CD14-positive monocyte (primary cell): ENCODE measurements at regions not wholly inside any gene's neighbourhood (a gene's known extent, or its start where the extent isn't known, plus 50 kb on each side); places are given as distances from the start of the nearest gene placed in this dataset.

Experiments
- DNase-seq, 3 donors: peaks; one replicate each; pipeline ENCODE4 v3.0.0-alpha.2; 2011 to 2022
- H2AFZ ChIP-seq: 2 replicates; pipeline ENCODE4 v1.6.0; 2012; ENCODE audit warnings: mild to moderate bottlenecking, low read depth, low read length, inconsistent platforms; ENCODE audit not compliant: insufficient read depth, poor library complexity, severe bottlenecking
- H3K27ac ChIP-seq, 2 donors: 1 replicate in 1 of 2; 2 replicates in 1 of 2; pipeline ENCODE4 v1.5.1; 2012 to 2013; ENCODE audit warnings: low read length in 2 of 2, control low read depth in 1 of 2, inconsistent platforms in 1 of 2, low read depth in 1 of 2, mild to moderate bottlenecking in 1 of 2
- H3K27me3 ChIP-seq, 2 donors: one replicate each; pipeline versions ENCODE4 v1.6.0 to v1.6.1; 2011 to 2013; ENCODE audit warnings: low read length in 2 of 2; ENCODE audit not compliant: control insufficient read depth in 2 of 2, insufficient read depth in 2 of 2
- H3K36me3 ChIP-seq, 2 donors: replicated peaks in 1 of 2; 1 replicate in 1 of 2; 2 replicates in 1 of 2; pipeline versions ENCODE4 v1.5.1 to v1.6.1; 2012 to 2013; ENCODE audit warnings: low read length in 2 of 2, control low read depth in 1 of 2, inconsistent platforms in 1 of 2, mild to moderate bottlenecking in 1 of 2; ENCODE audit not compliant: insufficient read depth in 2 of 2, control insufficient read depth in 1 of 2
- H3K4me1 ChIP-seq, 2 donors: 1 replicate in 1 of 2; 2 replicates in 1 of 2; pipeline versions ENCODE4 v1.5.1 to v1.6.1; 2012 to 2013; ENCODE audit warnings: low read length in 2 of 2, control low read depth in 1 of 2, inconsistent platforms in 1 of 2, mild to moderate bottlenecking in 1 of 2, moderate library complexity in 1 of 2; ENCODE audit not compliant: insufficient read depth in 2 of 2, control insufficient read depth in 1 of 2
- H3K4me2 ChIP-seq: replicated peaks from 2 replicates; pipeline ENCODE3; 2012; ENCODE audit warnings: low read length, moderate library complexity, mild to moderate bottlenecking; ENCODE audit not compliant: poor library complexity, severe bottlenecking; ENCODE audit errors: extremely low read depth
- H3K4me3 ChIP-seq, 3 experiments: fragments of 200-600 bp in 1 of 3; sonication (generic) in 1 of 3; replicated peaks in 1 of 3; 1 replicate in 2 of 3; 2 replicates in 1 of 3; pipeline ENCODE4 v1.5.1; 2011 to 2013; ENCODE audit warnings: low read length in 3 of 3, mild to moderate bottlenecking in 3 of 3, control low read depth in 2 of 3, low read depth in 2 of 3, inconsistent platforms in 1 of 3, moderate library complexity in 1 of 3
- H3K79me2 ChIP-seq: 2 replicates; pipeline ENCODE4 v1.6.0; 2012; ENCODE audit warnings: mild to moderate bottlenecking, control low read depth, inconsistent platforms, low read length, moderate library complexity; ENCODE audit not compliant: insufficient read depth
- H3K9ac ChIP-seq: 2 replicates; pipeline ENCODE4 v1.6.0; 2017; ENCODE audit warnings: low read length, mild to moderate bottlenecking; ENCODE audit not compliant: insufficient read depth, poor library complexity, severe bottlenecking
- H3K9me3 ChIP-seq, 2 donors: replicated peaks in 1 of 2; 1 replicate in 1 of 2; 2 replicates in 1 of 2; pipeline versions ENCODE4 v1.5.1 to v1.6.1; 2012 to 2013; ENCODE audit warnings: low read length in 2 of 2, control low read depth in 1 of 2; ENCODE audit not compliant: control insufficient read depth in 1 of 2, insufficient read depth in 1 of 2
- H4K20me1 ChIP-seq: 2 replicates; pipeline ENCODE4 v1.6.0; 2012; ENCODE audit warnings: mild to moderate bottlenecking, low read length, control low read depth, moderate library complexity; ENCODE audit not compliant: insufficient read depth
- H3K27ac Mint-ChIP-seq, 7 donors: one replicate each; pipeline ENCODE4 v1.8.0; 2020; ENCODE audit warnings: mild to moderate bottlenecking in 7 of 7, mixed read lengths in 7 of 7, moderate library complexity in 6 of 7, inconsistent platforms in 2 of 7
- H3K27me3 Mint-ChIP-seq, 3 donors: one replicate each; pipeline ENCODE4 v1.8.0; 2021 to 2022; ENCODE audit warnings: low read depth in 3 of 3, mild to moderate bottlenecking in 3 of 3, mixed read lengths in 3 of 3, moderate library complexity in 3 of 3, inconsistent platforms in 1 of 3
- H3K36me3 Mint-ChIP-seq, 2 donors: one replicate each; pipeline ENCODE4 v1.8.0; 2020; ENCODE audit warnings: mixed read lengths in 2 of 2, inconsistent platforms in 1 of 2, mild to moderate bottlenecking in 1 of 2
- H3K4me1 Mint-ChIP-seq: one replicate; pipeline ENCODE4 v1.8.0; 2020; ENCODE audit warnings: mild to moderate bottlenecking, mixed read lengths
- H3K4me3 Mint-ChIP-seq, 2 donors: one replicate each; pipeline ENCODE4 v1.8.0; 2020; ENCODE audit warnings: mild to moderate bottlenecking in 2 of 2, mixed read lengths in 2 of 2, moderate library complexity in 1 of 2
- H3K9me3 Mint-ChIP-seq, 7 donors: one replicate each; pipeline ENCODE4 v1.8.0; 2020 to 2022; ENCODE audit warnings: mixed read lengths in 7 of 7, mild to moderate bottlenecking in 6 of 7, moderate library complexity in 6 of 7, inconsistent platforms in 2 of 7
- WGBS: methylation state at CpG from one replicate; pipeline ENCODE4 v1.1.5; 2013; ENCODE audit warnings: missing lambda C conversion rate; ENCODE audit not compliant: insufficient coverage; 5-methylcytosine and 5-hydroxymethylcytosine counted together
- intact Hi-C, 2 donors: fragments of 100-400 bp; cut with micrococcal nuclease; formaldehyde crosslinking; loops; one replicate each; pipeline versions ENCODE4 v1.15.0 to v1.15.1; 2023
- TF ChIP-seq, protein P1 (sequence below): fragments of 200-600 bp; IDR thresholded peaks from one replicate; pipeline ENCODE4 v1.8.0; 2022; ENCODE audit warnings: antibody characterized with exemption, mild to moderate bottlenecking

DNA sequence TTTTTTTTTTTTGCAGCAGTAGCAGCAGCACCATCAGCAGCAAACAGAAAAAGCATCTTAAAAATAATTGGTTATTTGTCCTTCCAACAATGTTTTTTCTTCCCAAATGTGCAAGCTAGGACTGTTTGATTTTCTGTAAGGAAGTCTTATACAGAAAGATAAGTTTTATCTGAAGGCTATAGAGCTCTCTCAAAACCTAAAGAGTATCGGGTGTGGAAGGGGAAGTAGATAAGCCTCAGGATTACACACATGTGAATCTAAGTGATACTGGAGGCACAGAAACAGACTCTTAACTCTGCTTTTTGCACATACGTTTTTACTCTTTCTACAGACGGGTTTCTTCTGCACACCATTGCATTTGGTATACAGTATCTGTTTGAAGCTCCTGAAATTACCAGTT lies 184.4 kb upstream of the FTMT start:
- H3K4me1 Mint-ChIP-seq = no peaks in the 10 kb centered on the region
- peaks cover 0 to 3% of the 10 kb centered on the region in 2 donors for H3K9me3 ChIP-seq
- no peaks in the 10 kb centered on the region for H3K79me2 ChIP-seq
- TF ChIP-seq, protein P1, sequence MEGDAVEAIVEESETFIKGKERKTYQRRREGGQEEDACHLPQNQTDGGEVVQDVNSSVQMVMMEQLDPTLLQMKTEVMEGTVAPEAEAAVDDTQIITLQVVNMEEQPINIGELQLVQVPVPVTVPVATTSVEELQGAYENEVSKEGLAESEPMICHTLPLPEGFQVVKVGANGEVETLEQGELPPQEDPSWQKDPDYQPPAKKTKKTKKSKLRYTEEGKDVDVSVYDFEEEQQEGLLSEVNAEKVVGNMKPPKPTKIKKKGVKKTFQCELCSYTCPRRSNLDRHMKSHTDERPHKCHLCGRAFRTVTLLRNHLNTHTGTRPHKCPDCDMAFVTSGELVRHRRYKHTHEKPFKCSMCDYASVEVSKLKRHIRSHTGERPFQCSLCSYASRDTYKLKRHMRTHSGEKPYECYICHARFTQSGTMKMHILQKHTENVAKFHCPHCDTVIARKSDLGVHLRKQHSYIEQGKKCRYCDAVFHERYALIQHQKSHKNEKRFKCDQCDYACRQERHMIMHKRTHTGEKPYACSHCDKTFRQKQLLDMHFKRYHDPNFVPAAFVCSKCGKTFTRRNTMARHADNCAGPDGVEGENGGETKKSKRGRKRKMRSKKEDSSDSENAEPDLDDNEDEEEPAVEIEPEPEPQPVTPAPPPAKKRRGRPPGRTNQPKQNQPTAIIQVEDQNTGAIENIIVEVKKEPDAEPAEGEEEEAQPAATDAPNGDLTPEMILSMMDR = no peak
- intact Hi-C loops = no loop called here
- no peaks in the 10 kb centered on the region for H3K36me3 Mint-ChIP-seq
- H3K27me3 ChIP-seq = no peaks in the 10 kb centered on the region
- no peak overlapping the region for H3K4me2 ChIP-seq
- no peak for DNase-seq
- no peaks in the 10 kb centered on the region for H3K36me3 ChIP-seq
- H3K4me3 ChIP-seq = no peak overlapping the region
- no peak overlapping the region for H3K27ac ChIP-seq
- H4K20me1 ChIP-seq = no peaks in the 10 kb centered on the region
- H3K9me3 Mint-ChIP-seq = peaks cover 0 to 17% (median 5%) of the 10 kb centered on the region in 7 donors
- no peak overlapping the region for H3K9ac ChIP-seq
- no peaks in the 10 kb centered on the region for H3K4me1 ChIP-seq
- no peak overlapping the region for H3K4me3 Mint-ChIP-seq
- H2AFZ ChIP-seq = no peak overlapping the region
- H3K27ac Mint-ChIP-seq = no peak overlapping the region
- WGBS = no CpG with 5 or more reads among the region's 3 CpGs
- no peaks in the 10 kb centered on the region for H3K27me3 Mint-ChIP-seq

GRCh38 chr5:121668635-121669034 lies 183.0 kb upstream of the FTMT start:
- 17% methylated on average over 1 of the region's 1 CpG for WGBS

More at GRCh38 chr5:121668635-121669034, 183.0 kb upstream of the FTMT start:
- Histone ChIP-seq H3K27ac (no peak overlapping the region), H3K4me1 (no peaks in the 10 kb centered on the region), H3K9ac (no peak overlapping the region), H3K4me2 (no peak overlapping the region), H3K79me2 (no peaks in the 10 kb centered on the region), H3K9me3 (peaks cover 0 to 3% of the 10 kb centered on the region in 2 donors), H3K36me3 (no peaks in the 10 kb centered on the region), H2AFZ (no peak overlapping the region), H3K4me3 (no peak overlapping the region), H4K20me1 (no peaks in the 10 kb centered on the region), H3K27me3 (no peaks in the 10 kb centered on the region)
- H3K9me3 Mint-ChIP-seq = peaks cover 0 to 12% (median 3%) of the 10 kb centered on the region in 7 donors
- no peak for DNase-seq
- intact Hi-C loops = no loop called here
- no peaks in the 10 kb centered on the region for H3K4me1 Mint-ChIP-seq
- no peak overlapping the region for H3K27ac Mint-ChIP-seq
- no peaks in the 10 kb centered on the region for H3K27me3 Mint-ChIP-seq
- H3K4me3 Mint-ChIP-seq = no peak overlapping the region
- TF ChIP-seq, protein P1 = no peak
- no peaks in the 10 kb centered on the region for H3K36me3 Mint-ChIP-seq
